Panc1 (cell line): ENCODE measurements at regions not wholly inside any gene's neighbourhood (a gene's known extent, or its start where the extent isn't known, plus 50 kb on each side); places are given as distances from the start of the nearest gene placed in this dataset.

ENCODE experiments used
- ATAC-seq: fragments of 200-7000 bp; cut with Tn5 transposase; 2 replicates; pipeline ENCODE4 v1.9.1; 2020; ENCODE audit warnings: mild to moderate bottlenecking, moderate library complexity
- BruUV-seq: library from RNA; stranded (reverse); fragments of 400-500 nt; replicated peaks from 2 replicates; lab custom pipeline; 2021; lab: Mats Ljungman, UMichigan
- CTCF ChIA-PET: fragments of 300-600 bp; sonication (Branson Sonifier 250); formaldehyde crosslinking; loops from one replicate; lab custom pipeline; 2022; ENCODE audit warnings: antibody characterized with exemption; lab: Charles Lee
- POLR2A ChIA-PET: fragments of 300-600 bp; sonication (Branson Sonifier 250); formaldehyde crosslinking; loops from one replicate; lab custom pipeline; 2022; ENCODE audit warnings: antibody characterized with exemption; lab: Charles Lee
- DNase-seq: peaks from one replicate; pipeline ENCODE4 v3.0.0-alpha.2; 2010; ENCODE audit warnings: low read depth, low spot score
- H3K27ac ChIP-seq: 2 replicates; pipeline ENCODE4 v1.5.1; 2011; ENCODE audit warnings: mild to moderate bottlenecking, low read length, inconsistent platforms
- H3K27me3 ChIP-seq: fragments of 200-500 bp; sonication (Bioruptor generic); 2 replicates; pipeline ENCODE4 v1.6.0; 2014; ENCODE audit warnings: low read length, inconsistent platforms; ENCODE audit not compliant: control insufficient read depth, insufficient read depth
- H3K36me3 ChIP-seq: fragments of 200-500 bp; sonication (Bioruptor generic); 2 replicates; pipeline ENCODE4 v1.5.1; 2014; ENCODE audit warnings: inconsistent platforms, mild to moderate bottlenecking, low read length, moderate library complexity; ENCODE audit not compliant: control insufficient read depth, insufficient read depth
- H3K4me1 ChIP-seq: 2 replicates; pipeline ENCODE4 v1.5.1; 2011; ENCODE audit warnings: inconsistent platforms, mild to moderate bottlenecking, low read length, moderate library complexity; ENCODE audit not compliant: control insufficient read depth, insufficient read depth
- H3K4me3 ChIP-seq, 2 experiments: 2 replicates each; pipeline ENCODE4 v1.5.1; 2011 to 2012; ENCODE audit warnings: low read depth in 2 of 2, low read length in 2 of 2, mild to moderate bottlenecking in 2 of 2, inconsistent platforms in 1 of 2, moderate library complexity in 1 of 2
- H3K9me3 ChIP-seq: fragments of 200-500 bp; sonication (Bioruptor generic); 2 replicates; pipeline ENCODE4 v1.5.1; 2014; ENCODE audit warnings: low read depth, mild to moderate bottlenecking, inconsistent platforms, low read length, moderate library complexity; ENCODE audit not compliant: control insufficient read depth, insufficient read depth
- POLR2AphosphoS5 ChIP-seq: IDR thresholded peaks from 2 replicates; pipeline ENCODE4 v1.6.1; 2012; ENCODE audit warnings: mild to moderate bottlenecking, low read depth, low read length, moderate library complexity
- SIN3A ChIP-seq: IDR thresholded peaks from 2 replicates; pipeline ENCODE4 v1.6.1; 2012; ENCODE audit warnings: low read depth, mild to moderate bottlenecking, low read length, moderate library complexity, borderline replicate concordance; ENCODE audit not compliant: insufficient read depth
- TCF7L2 ChIP-seq: IDR thresholded peaks from 2 replicates; pipeline ENCODE4 v1.6.1; 2011; ENCODE audit warnings: mild to moderate bottlenecking, low read depth, low read length, inconsistent platforms
- in situ Hi-C: cut with HindIII; loops from 2 replicates; pipeline ENCODE4 v1.10.0; 2016; ENCODE audit warnings: low sequenced_read_pairs, low pct_unique_long_range_greater_than_20kb
- intact Hi-C: fragments of 100-400 bp; cut with micrococcal nuclease; formaldehyde crosslinking; loops from one replicate; pipeline ENCODE4 v1.10.0; 2022; ENCODE audit not compliant: unreplicated experiment
- TF ChIP-seq, protein P1 (sequence below), 2 experiments: IDR thresholded peaks; 2 replicates each; pipeline ENCODE4 v1.6.1; 2011 to 2012; ENCODE audit warnings: low read depth in 2 of 2, control low read depth in 1 of 2, low read length in 1 of 2, mild to moderate bottlenecking in 1 of 2, moderate library complexity in 1 of 2; ENCODE audit not compliant: insufficient read depth in 1 of 2
- TF ChIP-seq, protein P2 (sequence below): fragments of 450-650 bp; IDR thresholded peaks from 2 replicates; pipeline ENCODE4 v1.5.1; 2017; ENCODE audit warnings: mild to moderate bottlenecking

DNA sequence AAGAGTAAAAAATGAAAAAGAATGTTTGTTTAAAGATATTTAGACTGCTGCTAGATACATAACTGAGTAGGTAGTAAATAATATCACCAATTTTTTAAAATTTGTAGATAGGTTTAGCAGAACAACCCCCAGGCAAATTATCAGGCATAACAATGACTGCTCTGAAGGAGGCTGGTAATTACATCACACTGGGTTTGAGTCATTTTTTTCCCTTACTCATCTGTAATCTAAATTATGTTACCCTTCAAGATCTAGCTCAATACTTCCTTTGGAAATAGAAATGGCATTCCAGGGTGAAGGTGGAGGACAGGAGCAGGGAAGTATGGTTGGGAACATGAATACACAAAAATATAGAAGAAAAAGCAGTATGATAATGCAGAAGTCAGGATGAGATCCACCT lies 431.6 kb upstream of the MAOA start:
- POLR2A ChIA-PET: no interaction called here
- H3K27me3 ChIP-seq: no peaks in the 10 kb centered on the region
- H3K27ac ChIP-seq: no peak overlapping the region
- no peaks in the 10 kb centered on the region for H3K4me1 ChIP-seq
- no peaks in the 10 kb centered on the region for H3K9me3 ChIP-seq
- no peaks in the 10 kb centered on the region for H3K36me3 ChIP-seq
- CTCF ChIA-PET: no interaction called here
- H3K4me3 ChIP-seq: no peak overlapping the region
- ATAC-seq: no peak
- in situ Hi-C loops (no loop called here), intact Hi-C loops (no loop called here)
- no TSS peak for BruUV-seq
- no peak for TF ChIP-seq TCF7L2
- TF ChIP-seq POLR2AphosphoS5: no peak
- TF ChIP-seq, protein P1, sequence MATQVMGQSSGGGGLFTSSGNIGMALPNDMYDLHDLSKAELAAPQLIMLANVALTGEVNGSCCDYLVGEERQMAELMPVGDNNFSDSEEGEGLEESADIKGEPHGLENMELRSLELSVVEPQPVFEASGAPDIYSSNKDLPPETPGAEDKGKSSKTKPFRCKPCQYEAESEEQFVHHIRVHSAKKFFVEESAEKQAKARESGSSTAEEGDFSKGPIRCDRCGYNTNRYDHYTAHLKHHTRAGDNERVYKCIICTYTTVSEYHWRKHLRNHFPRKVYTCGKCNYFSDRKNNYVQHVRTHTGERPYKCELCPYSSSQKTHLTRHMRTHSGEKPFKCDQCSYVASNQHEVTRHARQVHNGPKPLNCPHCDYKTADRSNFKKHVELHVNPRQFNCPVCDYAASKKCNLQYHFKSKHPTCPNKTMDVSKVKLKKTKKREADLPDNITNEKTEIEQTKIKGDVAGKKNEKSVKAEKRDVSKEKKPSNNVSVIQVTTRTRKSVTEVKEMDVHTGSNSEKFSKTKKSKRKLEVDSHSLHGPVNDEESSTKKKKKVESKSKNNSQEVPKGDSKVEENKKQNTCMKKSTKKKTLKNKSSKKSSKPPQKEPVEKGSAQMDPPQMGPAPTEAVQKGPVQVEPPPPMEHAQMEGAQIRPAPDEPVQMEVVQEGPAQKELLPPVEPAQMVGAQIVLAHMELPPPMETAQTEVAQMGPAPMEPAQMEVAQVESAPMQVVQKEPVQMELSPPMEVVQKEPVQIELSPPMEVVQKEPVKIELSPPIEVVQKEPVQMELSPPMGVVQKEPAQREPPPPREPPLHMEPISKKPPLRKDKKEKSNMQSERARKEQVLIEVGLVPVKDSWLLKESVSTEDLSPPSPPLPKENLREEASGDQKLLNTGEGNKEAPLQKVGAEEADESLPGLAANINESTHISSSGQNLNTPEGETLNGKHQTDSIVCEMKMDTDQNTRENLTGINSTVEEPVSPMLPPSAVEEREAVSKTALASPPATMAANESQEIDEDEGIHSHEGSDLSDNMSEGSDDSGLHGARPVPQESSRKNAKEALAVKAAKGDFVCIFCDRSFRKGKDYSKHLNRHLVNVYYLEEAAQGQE (IDR thresholded peaks at IDR 0.05; ENCODE audit: insufficient read depth in 1 of 2, low read depth in 2 of 2, low read length in 1 of 2): no peak
- TF ChIP-seq SIN3A: no peak
- TF ChIP-seq, protein P2, sequence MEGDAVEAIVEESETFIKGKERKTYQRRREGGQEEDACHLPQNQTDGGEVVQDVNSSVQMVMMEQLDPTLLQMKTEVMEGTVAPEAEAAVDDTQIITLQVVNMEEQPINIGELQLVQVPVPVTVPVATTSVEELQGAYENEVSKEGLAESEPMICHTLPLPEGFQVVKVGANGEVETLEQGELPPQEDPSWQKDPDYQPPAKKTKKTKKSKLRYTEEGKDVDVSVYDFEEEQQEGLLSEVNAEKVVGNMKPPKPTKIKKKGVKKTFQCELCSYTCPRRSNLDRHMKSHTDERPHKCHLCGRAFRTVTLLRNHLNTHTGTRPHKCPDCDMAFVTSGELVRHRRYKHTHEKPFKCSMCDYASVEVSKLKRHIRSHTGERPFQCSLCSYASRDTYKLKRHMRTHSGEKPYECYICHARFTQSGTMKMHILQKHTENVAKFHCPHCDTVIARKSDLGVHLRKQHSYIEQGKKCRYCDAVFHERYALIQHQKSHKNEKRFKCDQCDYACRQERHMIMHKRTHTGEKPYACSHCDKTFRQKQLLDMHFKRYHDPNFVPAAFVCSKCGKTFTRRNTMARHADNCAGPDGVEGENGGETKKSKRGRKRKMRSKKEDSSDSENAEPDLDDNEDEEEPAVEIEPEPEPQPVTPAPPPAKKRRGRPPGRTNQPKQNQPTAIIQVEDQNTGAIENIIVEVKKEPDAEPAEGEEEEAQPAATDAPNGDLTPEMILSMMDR: no peak
- DNase-seq: no peak

DNA sequence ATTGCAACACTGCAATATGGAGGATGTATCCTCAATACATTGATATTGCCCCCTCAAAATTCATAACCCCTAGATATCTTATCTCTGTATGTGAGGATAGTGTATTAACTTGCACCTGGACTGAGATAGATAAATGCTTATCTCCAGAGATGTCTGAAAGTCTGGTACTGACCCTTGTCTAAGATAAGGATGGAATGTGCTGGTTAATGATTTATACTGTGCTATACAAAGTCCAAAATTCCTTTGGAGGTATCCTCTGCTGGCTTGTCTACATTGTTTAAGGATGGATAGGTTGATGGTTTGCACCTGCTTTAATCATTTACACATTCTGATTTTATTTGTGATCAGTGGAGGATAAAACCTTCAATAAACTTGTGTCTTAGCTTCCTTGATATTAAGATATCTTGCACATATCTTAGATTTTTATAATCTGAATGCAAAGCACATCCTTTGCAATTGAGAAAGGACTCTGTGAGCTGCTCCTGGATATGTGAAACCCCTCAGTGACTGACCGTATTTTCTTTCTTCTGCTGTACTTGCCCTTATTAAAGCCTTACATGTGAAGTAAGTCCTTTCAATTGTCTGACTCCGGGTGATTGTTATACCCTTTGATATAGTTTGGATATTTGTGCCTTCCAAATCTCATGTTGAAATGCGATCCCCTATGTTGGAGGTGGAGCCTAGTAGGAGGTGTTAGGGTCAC lies 430.3 kb upstream of the MAOA start:
- no peak for DNase-seq

More for the DNA sequence above, 430.3 kb upstream of the MAOA start:
- POLR2A ChIA-PET: no interaction called here
- no TSS peak for BruUV-seq
- no peaks in the 10 kb centered on the region for H3K36me3 ChIP-seq
- no peak overlapping the region for H3K27ac ChIP-seq
- H3K4me3 ChIP-seq: no peak overlapping the region
- intact Hi-C loops (no loop called here), in situ Hi-C loops (no loop called here)
- TF ChIP-seq, protein P2: no peak
- no peak for TF ChIP-seq TCF7L2
- TF ChIP-seq POLR2AphosphoS5: no peak
- TF ChIP-seq SIN3A: no peak
- TF ChIP-seq, protein P1 (IDR thresholded peaks at IDR 0.05; ENCODE audit: insufficient read depth in 1 of 2, low read depth in 2 of 2, low read length in 1 of 2): no peak
- no peaks in the 10 kb centered on the region for H3K4me1 ChIP-seq
- H3K9me3 ChIP-seq: no peaks in the 10 kb centered on the region
- ATAC-seq: no peak
- CTCF ChIA-PET: no interaction called here
- no peaks in the 10 kb centered on the region for H3K27me3 ChIP-seq
